ENCODE measurements at regions not wholly inside any gene's neighbourhood (a gene's known extent, or its start where the extent isn't known, plus 50 kb on each side); places are given as distances from the start of the nearest gene placed in this dataset.

DNA sequence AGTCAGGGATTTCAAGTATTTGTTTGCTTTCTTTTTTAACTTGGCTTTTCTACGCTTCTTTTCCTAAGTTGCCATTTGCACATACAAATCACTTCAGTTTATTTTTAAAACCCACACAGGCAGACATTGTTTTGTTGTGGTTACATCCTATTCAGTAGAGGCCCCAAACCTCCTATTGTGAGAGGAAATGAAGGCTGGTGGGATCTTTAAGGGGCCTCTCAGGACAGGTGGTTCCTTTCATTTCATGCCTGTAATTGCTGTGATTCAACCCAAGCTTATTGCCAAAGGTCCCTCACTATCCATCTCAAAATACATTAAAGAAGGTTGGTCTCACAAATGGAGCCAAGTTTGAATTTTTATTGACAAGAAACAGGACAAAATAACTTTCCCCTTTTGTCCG, 257.1 kb downstream of the ADAMTS20 start:
- Mint-ChIP-seq H3K9me3 (ENCODE audit: unreplicated experiment) (no peaks in the 10 kb centered on the region), H3K4me3 (ENCODE audit: unreplicated experiment) (no peak overlapping the region), H3K27me3 (ENCODE audit: unreplicated experiment) (no peaks in the 10 kb centered on the region), H3K36me3 (ENCODE audit: unreplicated experiment) (no peaks in the 10 kb centered on the region), H3K4me1 (ENCODE audit: unreplicated experiment) (peaks cover 18% of the 10 kb centered on the region), H3K27ac (ENCODE audit: unreplicated experiment) (no peak overlapping the region)
- no peak for TF ChIP-seq CTCF (IDR thresholded peaks at IDR 0.05)
- no peak for DNase-seq (ENCODE audit: extremely low spot score, unreplicated experiment)

GRCh38 chr12:43294147-43294546, 257.9 kb downstream of the ADAMTS20 start:
- Mint-ChIP-seq H3K27ac (ENCODE audit: unreplicated experiment) (no peak overlapping the region), H3K9me3 (ENCODE audit: unreplicated experiment) (no peaks in the 10 kb centered on the region), H3K36me3 (ENCODE audit: unreplicated experiment) (no peaks in the 10 kb centered on the region), H3K4me3 (ENCODE audit: unreplicated experiment) (no peak overlapping the region), H3K4me1 (ENCODE audit: unreplicated experiment) (peaks cover 11% of the 10 kb centered on the region), H3K27me3 (ENCODE audit: unreplicated experiment) (no peaks in the 10 kb centered on the region)
- TF ChIP-seq CTCF (IDR thresholded peaks at IDR 0.05), result no peak
- DNase-seq (ENCODE audit: extremely low spot score, unreplicated experiment), result no peak

DNA sequence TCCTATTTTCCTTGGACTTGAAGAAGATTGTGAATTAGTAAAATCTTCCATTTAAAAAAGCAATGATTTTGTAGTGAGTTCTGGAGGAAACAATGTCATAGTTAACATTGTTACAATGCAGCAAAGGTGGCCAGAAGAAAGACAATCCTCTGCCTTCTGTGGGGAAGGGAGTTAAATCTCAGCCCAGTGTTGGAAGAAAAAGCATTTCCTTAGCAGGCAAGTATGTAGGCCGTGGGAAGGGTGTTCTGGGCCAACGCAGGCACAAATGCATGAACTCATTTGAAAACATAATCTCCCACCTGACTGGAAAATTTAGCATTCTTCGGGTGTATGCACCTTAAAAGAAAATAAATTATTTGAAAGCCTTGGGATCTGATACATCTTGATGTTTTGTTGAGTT, 258.6 kb downstream of the ADAMTS20 start:
- Mint-ChIP-seq H3K4me1 (ENCODE audit: unreplicated experiment) (peaks cover 11% of the 10 kb centered on the region), H3K36me3 (ENCODE audit: unreplicated experiment) (no peaks in the 10 kb centered on the region), H3K27ac (ENCODE audit: unreplicated experiment) (no peak overlapping the region), H3K9me3 (ENCODE audit: unreplicated experiment) (no peaks in the 10 kb centered on the region), H3K4me3 (ENCODE audit: unreplicated experiment) (no peak overlapping the region), H3K27me3 (ENCODE audit: unreplicated experiment) (peaks cover 2% of the 10 kb centered on the region)
- no peak for DNase-seq (ENCODE audit: extremely low spot score, unreplicated experiment)
- TF ChIP-seq CTCF (IDR thresholded peaks at IDR 0.05), result no peak

DNA sequence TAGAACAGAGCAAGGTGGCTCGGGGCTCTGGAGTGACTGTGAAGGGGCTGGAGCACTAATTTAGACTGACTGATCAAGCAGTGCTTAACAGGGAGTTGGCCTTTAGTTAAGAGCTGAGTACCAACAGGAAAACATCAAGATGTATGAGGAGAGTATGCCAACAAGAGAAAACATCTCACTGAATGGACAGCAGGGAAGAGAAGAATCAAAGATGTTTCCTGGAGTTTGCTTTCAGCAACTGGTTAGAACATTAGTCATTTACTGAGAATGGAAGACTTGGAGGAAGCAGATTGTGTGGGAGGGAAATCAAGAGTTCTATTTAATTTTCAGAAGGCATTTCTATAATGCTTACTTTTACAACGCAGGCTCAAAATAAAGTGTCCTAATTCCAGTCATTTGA, 259.3 kb downstream of the ADAMTS20 start:
- H3K27ac Mint-ChIP-seq (ENCODE audit: unreplicated experiment), result no peak overlapping the region
- no peak overlapping the region for H3K4me3 Mint-ChIP-seq (ENCODE audit: unreplicated experiment)
- DNase-seq (ENCODE audit: extremely low spot score, unreplicated experiment), result no peak
- H3K27me3 Mint-ChIP-seq (ENCODE audit: unreplicated experiment), result peaks cover 2% of the 10 kb centered on the region
- no peaks in the 10 kb centered on the region for H3K36me3 Mint-ChIP-seq (ENCODE audit: unreplicated experiment)
- no peaks in the 10 kb centered on the region for H3K9me3 Mint-ChIP-seq (ENCODE audit: unreplicated experiment)
- TF ChIP-seq CTCF (IDR thresholded peaks at IDR 0.05), result no peak
- peaks cover 11% of the 10 kb centered on the region for H3K4me1 Mint-ChIP-seq (ENCODE audit: unreplicated experiment)

GRCh38 chr12:43291516-43291915, 260.5 kb downstream of the ADAMTS20 start:
- Mint-ChIP-seq H3K4me3 (ENCODE audit: unreplicated experiment) (no peak overlapping the region), H3K27ac (ENCODE audit: unreplicated experiment) (no peak overlapping the region), H3K27me3 (ENCODE audit: unreplicated experiment) (peaks cover 2% of the 10 kb centered on the region), H3K4me1 (ENCODE audit: unreplicated experiment) (peaks cover 11% of the 10 kb centered on the region), H3K36me3 (ENCODE audit: unreplicated experiment) (no peaks in the 10 kb centered on the region), H3K9me3 (ENCODE audit: unreplicated experiment) (no peaks in the 10 kb centered on the region)
- no peak for TF ChIP-seq CTCF (IDR thresholded peaks at IDR 0.05)
- no peak for DNase-seq (ENCODE audit: extremely low spot score, unreplicated experiment)

All from osteocyte (in vitro differentiated cells).